NOMO-1 treated with DMSO at 0.1 percent for 48 hours (cell line): ENCODE measurements at regions not wholly inside any gene's neighbourhood (a gene's known extent, or its start where the extent isn't known, plus 50 kb on each side); places are given as distances from the start of the nearest gene placed in this dataset.
A peak's percentile ranks its signal among the peaks of the same experiment; 100 is the strongest.

ENCODE experiments used
- DNase-seq: peaks from one replicate; lab custom pipeline; 2025; ENCODE audit not compliant: unreplicated experiment; lab: John Stamatoyannopoulos, UW

- no peak for DNase-seq
Observed at GRCh38 chr11:110891411-110891810, 179.2 kb upstream of the ARHGAP20 start.

GRCh38 chr11:110890995-110891394 lies 178.8 kb upstream of the ARHGAP20 start:
- DNase-seq = no peak

GRCh38 chr11:110886288-110886970 lies 174.2 kb upstream of the ARHGAP20 start:
- DNase-seq = no peak

GRCh38 chr11:110883256-110883655 lies 171.0 kb upstream of the ARHGAP20 start:
- DNase-seq = no peak

- DNase-seq = no peak
Observed at GRCh38 chr11:110878513-110878912, 166.3 kb upstream of the ARHGAP20 start.

- DNase-seq = no peak
Observed at GRCh38 chr11:110874437-110875030, 162.3 kb upstream of the ARHGAP20 start.

GRCh38 chr11:110873975-110874374 lies 161.7 kb upstream of the ARHGAP20 start:
- no peak for DNase-seq

- peak; percentile 3 for DNase-seq
Observed at GRCh38 chr11:110870816-110871522, 158.7 kb upstream of the ARHGAP20 start.

- DNase-seq = no peak
Observed at GRCh38 chr11:110867951-110868350, 155.7 kb upstream of the ARHGAP20 start.

GRCh38 chr11:110866081-110866480 lies 153.8 kb upstream of the ARHGAP20 start:
- no peak for DNase-seq

- no peak for DNase-seq
Observed at GRCh38 chr11:110862407-110862806, 150.2 kb upstream of the ARHGAP20 start.

GRCh38 chr11:110860461-110860860 lies 148.2 kb upstream of the ARHGAP20 start:
- no peak for DNase-seq

GRCh38 chr11:110859998-110860397 lies 147.8 kb upstream of the ARHGAP20 start:
- DNase-seq = no peak

- DNase-seq = no peak
Observed at GRCh38 chr11:110859240-110859840, 147.1 kb upstream of the ARHGAP20 start.

GRCh38 chr11:110858547-110858921 lies 146.3 kb upstream of the ARHGAP20 start:
- no peak for DNase-seq

- no peak for DNase-seq
Observed at GRCh38 chr11:110857892-110858546, 145.8 kb upstream of the ARHGAP20 start.

GRCh38 chr11:110856996-110857812 lies 145.0 kb upstream of the ARHGAP20 start:
- no peak for DNase-seq

- no peak for DNase-seq
Observed at GRCh38 chr11:110856340-110856739, 144.1 kb upstream of the ARHGAP20 start.

- DNase-seq = no peak
Observed at GRCh38 chr11:110855191-110855590, 143.0 kb upstream of the ARHGAP20 start.

GRCh38 chr11:110852921-110853490 lies 140.8 kb upstream of the ARHGAP20 start:
- DNase-seq = no peak
